ENCODE measurements at regions not wholly inside any gene's neighbourhood (a gene's known extent, or its start where the extent isn't known, plus 50 kb on each side); places are given as distances from the start of the nearest gene placed in this dataset.

GRCh38 chr11:95373241-95373640, 142.2 kb upstream of the SESN3 start:
- Mint-ChIP-seq H3K4me1 (no peaks in the 10 kb centered on the region), H3K9me3 (no peaks in the 10 kb centered on the region), H3K4me3 (no peak overlapping the region), H3K27me3 (peaks cover 24% of the 10 kb centered on the region), H3K36me3 (no peaks in the 10 kb centered on the region), H3K27ac (no peak overlapping the region)
- no peak for DNase-seq
- CTCF ChIA-PET = interaction anchor here (0.9 to 2.5 kb wide), 2 partner anchors 12 to 332 kb away, joined by 3 to 5 read pairs; no protein-coding TSS in a partner anchor

- Mint-ChIP-seq H3K4me1 (no peaks in the 10 kb centered on the region), H3K9me3 (no peaks in the 10 kb centered on the region), H3K27ac (no peak overlapping the region), H3K4me3 (no peak overlapping the region), H3K36me3 (no peaks in the 10 kb centered on the region), H3K27me3 (peaks cover 24% of the 10 kb centered on the region)
- no peak for DNase-seq
- CTCF ChIA-PET = interaction anchor here (0.7 to 2.5 kb wide), 2 partner anchors 11 to 218 kb away, joined by 3 to 5 read pairs; no protein-coding TSS in a partner anchor
These were observed 141.2 kb upstream of the SESN3 start for GRCh38 chr11:95372097-95372656.

- no peak for DNase-seq
- Mint-ChIP-seq H3K4me3 (no peak overlapping the region), H3K27me3 (peaks cover 24% of the 10 kb centered on the region), H3K4me1 (no peaks in the 10 kb centered on the region), H3K27ac (no peak overlapping the region), H3K36me3 (no peaks in the 10 kb centered on the region), H3K9me3 (no peaks in the 10 kb centered on the region)
- CTCF ChIA-PET = interaction anchor here (0.7 to 2.5 kb wide), 4 partner anchors 10 to 219 kb away, joined by 3 to 5 read pairs (median 4); no protein-coding TSS in a partner anchor
These were observed 140.2 kb upstream of the SESN3 start for GRCh38 chr11:95371153-95371552.

DNA sequence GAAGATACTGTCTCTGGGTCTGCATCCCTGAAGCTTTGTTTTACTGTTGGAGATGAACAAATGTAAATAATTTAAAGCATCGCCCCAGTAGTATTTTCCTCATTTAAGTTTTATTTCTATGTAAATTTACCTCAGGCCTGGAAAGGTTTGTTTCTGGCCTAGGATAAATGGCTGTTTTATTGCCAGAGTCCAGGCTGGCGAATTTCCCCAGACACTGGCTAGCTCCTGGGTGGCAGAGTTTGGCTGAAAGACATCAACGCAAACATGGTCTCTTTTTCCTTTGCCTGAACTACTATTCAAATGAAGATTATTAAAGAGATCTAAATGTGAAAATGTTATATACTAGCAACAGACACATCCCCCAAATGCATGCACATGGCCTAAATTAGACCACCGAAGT, 136.7 kb upstream of the SESN3 start:
- Mint-ChIP-seq H3K36me3 (no peaks in the 10 kb centered on the region), H3K4me3 (no peak overlapping the region), H3K27ac (no peak overlapping the region), H3K27me3 (peaks cover 15% of the 10 kb centered on the region), H3K4me1 (peaks cover 10% of the 10 kb centered on the region), H3K9me3 (no peaks in the 10 kb centered on the region)
- DNase-seq = no peak
- CTCF ChIA-PET = no interaction called here

DNA sequence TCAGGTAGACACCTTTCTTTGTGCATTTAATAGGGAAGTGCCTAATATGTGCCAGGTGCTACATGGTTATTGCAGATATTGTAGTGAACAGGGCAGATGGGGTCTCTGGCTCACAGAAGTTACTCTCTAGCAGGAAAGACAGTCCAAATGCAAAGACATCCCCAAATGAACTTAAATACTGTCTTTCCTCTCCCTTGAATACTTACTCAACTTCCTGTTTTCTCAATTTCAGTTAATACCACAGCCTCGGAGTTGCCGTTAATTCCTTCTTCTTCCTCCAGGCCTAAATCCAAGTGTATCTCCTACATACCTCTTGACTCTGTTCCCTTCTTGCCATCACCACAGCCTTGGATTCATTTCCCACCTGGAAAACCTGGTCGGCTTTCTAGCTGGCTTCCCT, 134.3 kb upstream of the SESN3 start:
- no peak overlapping the region for H3K4me3 Mint-ChIP-seq
- H3K4me1 Mint-ChIP-seq = peaks cover 10% of the 10 kb centered on the region
- no peak overlapping the region for H3K27ac Mint-ChIP-seq
- no peaks in the 10 kb centered on the region for H3K36me3 Mint-ChIP-seq
- DNase-seq = no peak
- no peaks in the 10 kb centered on the region for H3K9me3 Mint-ChIP-seq
- H3K27me3 Mint-ChIP-seq = peaks cover 6% of the 10 kb centered on the region
- CTCF ChIA-PET = no interaction called here

DNA sequence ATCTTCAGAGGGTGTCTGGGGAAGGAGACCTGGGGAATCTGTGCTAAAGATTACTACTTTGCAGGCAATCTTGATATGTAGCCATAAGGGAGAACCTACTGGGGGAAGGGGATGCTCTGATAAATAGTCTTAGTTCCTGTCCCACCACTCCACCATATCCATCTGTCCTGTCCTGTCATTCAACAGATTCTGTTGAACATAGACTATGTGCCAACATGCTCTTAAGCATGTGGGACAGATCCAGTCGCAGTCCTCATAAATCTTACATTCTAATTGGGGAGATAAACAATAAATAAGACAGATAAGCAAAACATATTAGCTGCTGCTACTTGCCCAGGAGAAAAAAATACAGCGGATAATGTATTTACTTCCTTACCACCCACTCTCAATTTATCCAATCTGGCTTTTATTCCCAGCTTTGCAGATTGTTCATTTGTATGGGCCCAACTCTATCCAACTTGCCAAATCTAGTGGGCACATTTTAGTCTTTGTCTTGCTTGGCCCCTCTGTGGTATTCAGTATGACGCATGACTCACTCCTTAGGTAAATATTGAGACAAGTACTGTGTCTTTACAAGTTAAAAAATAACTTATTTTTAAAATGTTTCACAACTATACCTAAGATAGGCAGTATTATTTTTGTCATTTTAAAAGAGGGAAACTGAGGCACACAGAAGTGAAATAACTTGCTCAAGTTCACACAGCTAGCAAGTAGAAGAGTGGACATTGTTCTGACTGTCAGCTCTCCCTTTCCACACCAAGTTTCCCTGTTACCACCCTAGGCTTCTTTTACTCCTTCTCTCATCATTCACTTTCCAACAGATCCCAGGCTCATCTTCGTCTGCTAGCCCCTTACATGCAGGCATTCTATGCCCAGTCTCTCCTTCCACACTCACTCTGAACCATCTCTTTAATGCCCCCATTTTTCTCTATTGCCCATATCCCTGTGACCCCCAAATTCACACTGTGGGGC, 133.6 kb upstream of the SESN3 start:
- DNase-seq = no peak
- Mint-ChIP-seq H3K36me3 (no peaks in the 10 kb centered on the region), H3K27ac (no peak overlapping the region), H3K4me3 (no peak overlapping the region), H3K4me1 (peaks cover 10% of the 10 kb centered on the region), H3K9me3 (no peaks in the 10 kb centered on the region), H3K27me3 (no peaks in the 10 kb centered on the region)
- CTCF ChIA-PET = no interaction called here

GRCh38 chr11:95363708-95364107, 132.7 kb upstream of the SESN3 start:
- no peak for DNase-seq
- CTCF ChIA-PET = no interaction called here
- H3K9me3 Mint-ChIP-seq = no peaks in the 10 kb centered on the region
- H3K27ac Mint-ChIP-seq = no peak overlapping the region
- H3K4me1 Mint-ChIP-seq = peaks cover 10% of the 10 kb centered on the region
- H3K36me3 Mint-ChIP-seq = no peaks in the 10 kb centered on the region
- no peak overlapping the region for H3K4me3 Mint-ChIP-seq
- H3K27me3 Mint-ChIP-seq = no peaks in the 10 kb centered on the region

DNA sequence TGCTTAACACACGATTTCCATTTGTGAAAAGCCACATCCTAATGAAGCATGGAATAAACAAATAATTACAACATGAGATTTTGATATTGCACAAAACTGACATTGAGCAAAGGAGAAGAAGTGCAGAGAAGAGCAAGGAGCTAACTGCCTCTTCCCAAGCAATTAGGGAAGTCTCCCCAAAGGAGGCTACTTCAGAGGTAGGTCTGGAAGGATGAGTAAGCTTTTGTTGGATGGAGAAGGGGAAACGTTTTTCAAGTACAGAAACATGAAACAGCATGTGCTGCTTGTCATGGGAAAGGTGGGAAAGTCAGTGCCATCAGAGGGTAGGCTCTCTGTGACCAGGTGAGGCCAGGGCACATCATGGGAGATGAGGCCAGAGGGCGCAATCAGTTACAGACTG, 132.2 kb upstream of the SESN3 start:
- CTCF ChIA-PET = interaction anchor here (1.5 kb wide), 1 partner anchor 209 kb away, joined by 4 read pairs; no protein-coding TSS in a partner anchor

GRCh38 chr11:95361180-95361579, 130.2 kb upstream of the SESN3 start:
- Mint-ChIP-seq H3K27ac (no peak overlapping the region), H3K4me1 (peaks cover 10% of the 10 kb centered on the region), H3K9me3 (no peaks in the 10 kb centered on the region), H3K4me3 (no peak overlapping the region), H3K36me3 (no peaks in the 10 kb centered on the region), H3K27me3 (peaks cover 4% of the 10 kb centered on the region)
- DNase-seq = no peak
- CTCF ChIA-PET = interaction anchor here (1.5 kb wide), 1 partner anchor 11 kb away, joined by 5 read pairs; no protein-coding TSS in a partner anchor

More for the DNA sequence above, 132.2 kb upstream of the SESN3 start:
- Mint-ChIP-seq H3K9me3 (no peaks in the 10 kb centered on the region), H3K27me3 (no peaks in the 10 kb centered on the region), H3K36me3 (no peaks in the 10 kb centered on the region), H3K4me1 (peaks cover 10% of the 10 kb centered on the region), H3K4me3 (no peak overlapping the region), H3K27ac (no peak overlapping the region)
- no peak for DNase-seq

GRCh38 chr11:95360377-95361075, 129.5 kb upstream of the SESN3 start:
- Mint-ChIP-seq H3K27ac (no peak overlapping the region), H3K9me3 (no peaks in the 10 kb centered on the region), H3K27me3 (peaks cover 4% of the 10 kb centered on the region), H3K36me3 (no peaks in the 10 kb centered on the region), H3K4me3 (no peak overlapping the region), H3K4me1 (peaks cover 6% of the 10 kb centered on the region)
- CTCF ChIA-PET = interaction anchor here (0.7 to 1.5 kb wide), 2 partner anchors 12 to 23 kb away, joined by 3 to 5 read pairs; no protein-coding TSS in a partner anchor
- no peak for DNase-seq

GRCh38 chr11:95359756-95360155, 128.8 kb upstream of the SESN3 start:
- Mint-ChIP-seq H3K27ac (no peak overlapping the region), H3K4me1 (no peaks in the 10 kb centered on the region), H3K9me3 (no peaks in the 10 kb centered on the region), H3K36me3 (no peaks in the 10 kb centered on the region), H3K27me3 (peaks cover 4% of the 10 kb centered on the region), H3K4me3 (no peak overlapping the region)
- CTCF ChIA-PET = interaction anchor here (0.7 kb wide), 1 partner anchor 24 kb away, joined by 3 read pairs; no protein-coding TSS in a partner anchor
- DNase-seq = no peak

DNA sequence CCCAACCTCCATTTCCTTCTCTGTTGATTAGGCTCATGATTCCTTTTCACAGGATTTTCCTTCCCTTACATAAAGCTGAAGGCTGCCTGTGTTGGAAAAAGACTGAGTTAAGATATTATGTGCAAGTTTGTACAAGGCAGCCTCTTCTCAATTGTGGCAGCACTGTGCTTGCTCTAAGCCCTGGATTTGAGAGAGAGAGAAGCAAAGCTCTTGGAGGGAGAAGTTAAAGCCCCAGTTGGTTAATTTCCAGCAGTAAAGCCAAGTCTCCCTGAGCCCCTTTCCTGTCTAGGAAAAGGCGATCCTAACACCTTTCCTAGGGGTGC, 128.3 kb upstream of the SESN3 start:
- CTCF ChIA-PET = no interaction called here
- H3K27me3 Mint-ChIP-seq = peaks cover 4% of the 10 kb centered on the region
- no peaks in the 10 kb centered on the region for H3K36me3 Mint-ChIP-seq

GRCh38 chr11:95358511-95359340, 127.7 kb upstream of the SESN3 start:
- H3K36me3 Mint-ChIP-seq = no peaks in the 10 kb centered on the region
- H3K4me1 Mint-ChIP-seq = no peaks in the 10 kb centered on the region
- no peaks in the 10 kb centered on the region for H3K9me3 Mint-ChIP-seq
- H3K27me3 Mint-ChIP-seq = peaks cover 4% of the 10 kb centered on the region
- no peak for DNase-seq
- no peak overlapping the region for H3K27ac Mint-ChIP-seq
- H3K4me3 Mint-ChIP-seq = no peak overlapping the region
- CTCF ChIA-PET = interaction anchor here (1.0 to 1.5 kb wide), 2 partner anchors 12 to 347 kb away, joined by 4 read pairs; no protein-coding TSS in a partner anchor

More for the DNA sequence above, 128.3 kb upstream of the SESN3 start:
- Mint-ChIP-seq H3K27ac (no peak overlapping the region), H3K4me1 (no peaks in the 10 kb centered on the region), H3K4me3 (no peak overlapping the region), H3K9me3 (no peaks in the 10 kb centered on the region)
- DNase-seq = no peak

Data from activated naive CD4-positive, alpha-beta T cell treated with anti-CD3 and anti-CD28 coated beads, Interleukin-2, amount 10 ng/mL, durations not matched to agents 7 days and 5 days (primary cell).